WTC11 (cell line): ENCODE measurements at regions not wholly inside any gene's neighbourhood (a gene's known extent, or its start where the extent isn't known, plus 50 kb on each side); places are given as distances from the start of the nearest gene placed in this dataset.

Source experiments
- CTCF ChIP-seq: fragments of 200-600 bp; IDR thresholded peaks from 2 replicates; pipeline ENCODE4 v1.8.0; 2022; ENCODE audit warnings: antibody characterized with exemption
- E2F4 ChIP-seq: sonication (generic); formaldehyde crosslinking; IDR thresholded peaks from 2 replicates; pipeline ENCODE4 v1.8.1; 2022; ENCODE audit warnings: low read depth, mild to moderate bottlenecking, moderate library complexity, missing genetic modification reagents, borderline replicate concordance
- ETV6 ChIP-seq: sonication (generic); formaldehyde crosslinking; IDR thresholded peaks from 2 replicates; pipeline ENCODE4 v1.8.1; 2022; ENCODE audit warnings: mild to moderate bottlenecking, missing genetic modification reagents
- HMGXB4 ChIP-seq: sonication (generic); formaldehyde crosslinking; IDR thresholded peaks from 2 replicates; pipeline ENCODE4 v1.8.1; 2023; ENCODE audit warnings: mild to moderate bottlenecking, moderate library complexity, missing genetic modification reagents
- NFYB ChIP-seq: sonication (generic); formaldehyde crosslinking; conservative IDR thresholded peaks from 2 replicates; pipeline ENCODE4 v1.8.0; 2022; ENCODE audit warnings: low read depth, missing genetic modification reagents
- NR2C2 ChIP-seq: sonication (generic); formaldehyde crosslinking; IDR thresholded peaks from 2 replicates; pipeline ENCODE4 v1.8.0; 2022; ENCODE audit warnings: mild to moderate bottlenecking, missing genetic modification reagents
- TP53 ChIP-seq: sonication (generic); formaldehyde crosslinking; IDR thresholded peaks from 2 replicates; pipeline ENCODE4 v1.8.1; 2023; ENCODE audit warnings: mild to moderate bottlenecking, missing genetic modification reagents
- ZNF138 ChIP-seq: sonication (generic); formaldehyde crosslinking; conservative IDR thresholded peaks from 2 replicates; pipeline ENCODE4 v1.8.1; 2022; ENCODE audit warnings: mild to moderate bottlenecking, moderate library complexity, missing genetic modification reagents
- TF ChIP-seq, protein P1 (sequence below): sonication (generic); formaldehyde crosslinking; IDR thresholded peaks from 2 replicates; pipeline ENCODE4 v1.8.1; 2023; ENCODE audit warnings: mild to moderate bottlenecking, missing genetic modification reagents

GRCh38 chr9:29006628-29007027 lies 1433.3 kb upstream of the C9orf72 start:
- TF ChIP-seq TP53 (CRISPR knock-in tag) (no peak), E2F4 (no peak), ZNF138 (CRISPR knock-in tag) (no peak), ETV6 (CRISPR knock-in tag) (no peak), CTCF (no peak), NR2C2 (CRISPR knock-in tag) (no peak), NFYB (CRISPR knock-in tag) (no peak), HMGXB4 (CRISPR knock-in tag) (no peak)
- TF ChIP-seq, protein P1, sequence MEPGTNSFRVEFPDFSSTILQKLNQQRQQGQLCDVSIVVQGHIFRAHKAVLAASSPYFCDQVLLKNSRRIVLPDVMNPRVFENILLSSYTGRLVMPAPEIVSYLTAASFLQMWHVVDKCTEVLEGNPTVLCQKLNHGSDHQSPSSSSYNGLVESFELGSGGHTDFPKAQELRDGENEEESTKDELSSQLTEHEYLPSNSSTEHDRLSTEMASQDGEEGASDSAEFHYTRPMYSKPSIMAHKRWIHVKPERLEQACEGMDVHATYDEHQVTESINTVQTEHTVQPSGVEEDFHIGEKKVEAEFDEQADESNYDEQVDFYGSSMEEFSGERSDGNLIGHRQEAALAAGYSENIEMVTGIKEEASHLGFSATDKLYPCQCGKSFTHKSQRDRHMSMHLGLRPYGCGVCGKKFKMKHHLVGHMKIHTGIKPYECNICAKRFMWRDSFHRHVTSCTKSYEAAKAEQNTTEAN (CRISPR knock-in tag): no peak
